ENCODE measurements at regions not wholly inside any gene's neighbourhood (a gene's known extent, or its start where the extent isn't known, plus 50 kb on each side); places are given as distances from the start of the nearest gene placed in this dataset.
"Not testable (repeated sequence)": the region's sequence is repeated elsewhere in the genome, so short reads cannot be mapped to it uniquely, and the experiment has no call there.

- DNase-seq: no peak
- H3K4me1 ChIP-seq (ENCODE audit: control insufficient read depth, insufficient read depth, low read length): no peaks in the 10 kb centered on the region
- intact Hi-C loops (cut with DNase I): no loop called here
- H3K27me3 ChIP-seq (ENCODE audit: control insufficient read depth, insufficient read depth): no peaks in the 10 kb centered on the region
- 92% methylated on average over 3 of the region's 3 CpGs for WGBS
- no peaks in the 10 kb centered on the region for H3K9me3 ChIP-seq (ENCODE audit: control insufficient read depth, low read length)
- no peak overlapping the region for H3K4me3 ChIP-seq (ENCODE audit: low read length)
- no peak for ATAC-seq
- no peak overlapping the region for H3K27ac ChIP-seq (ENCODE audit: low read length)
Measured at GRCh38 chr21:14903172-14903865, 161.5 kb downstream of the NRIP1 start.

- Histone ChIP-seq H3K27ac (ENCODE audit: low read length) (no peak overlapping the region), H3K9me3 (ENCODE audit: control insufficient read depth, low read length) (no peaks in the 10 kb centered on the region), H3K4me1 (ENCODE audit: control insufficient read depth, insufficient read depth, low read length) (no peaks in the 10 kb centered on the region), H3K4me3 (ENCODE audit: low read length) (no peak overlapping the region), H3K27me3 (ENCODE audit: control insufficient read depth, insufficient read depth) (no peaks in the 10 kb centered on the region)
- ATAC-seq (no peak), DNase-seq (no peak)
- WGBS: 96% methylated on average over 3 of the region's 3 CpGs
- intact Hi-C loops (cut with DNase I): no loop called here
Measured at GRCh38 chr21:14901482-14901958, 163.3 kb downstream of the NRIP1 start.

DNA sequence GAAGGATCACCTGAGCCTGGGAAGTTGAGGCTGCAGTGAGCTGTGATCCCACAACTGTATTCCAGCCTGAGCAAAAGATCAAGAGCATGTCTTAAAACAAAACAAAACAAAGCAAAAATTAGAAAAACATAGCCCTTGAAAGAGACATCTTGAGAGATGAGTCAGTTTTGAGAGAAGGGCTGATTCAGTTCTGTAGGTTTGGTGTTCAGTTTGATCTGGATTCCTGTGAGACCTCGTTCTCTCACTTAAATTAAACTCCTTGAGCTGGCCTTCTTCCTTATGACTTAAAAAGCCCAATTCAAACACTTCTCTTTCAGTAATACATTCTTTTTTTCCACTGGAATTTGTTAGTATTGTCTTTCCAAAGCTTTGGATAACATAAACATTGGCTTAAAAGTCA lies 164.2 kb downstream of the NRIP1 start:
- Histone ChIP-seq H3K9me3 (ENCODE audit: control insufficient read depth, low read length) (no peaks in the 10 kb centered on the region), H3K27ac (ENCODE audit: low read length) (no peak overlapping the region), H3K4me3 (ENCODE audit: low read length) (no peak overlapping the region), H3K4me1 (ENCODE audit: control insufficient read depth, insufficient read depth, low read length) (no peaks in the 10 kb centered on the region), H3K27me3 (ENCODE audit: control insufficient read depth, insufficient read depth) (no peaks in the 10 kb centered on the region)
- intact Hi-C loops (cut with DNase I): no loop called here
- DNase-seq (no peak), ATAC-seq (no peak)
- WGBS: 92% methylated on average over 1 of the region's 1 CpG

DNA sequence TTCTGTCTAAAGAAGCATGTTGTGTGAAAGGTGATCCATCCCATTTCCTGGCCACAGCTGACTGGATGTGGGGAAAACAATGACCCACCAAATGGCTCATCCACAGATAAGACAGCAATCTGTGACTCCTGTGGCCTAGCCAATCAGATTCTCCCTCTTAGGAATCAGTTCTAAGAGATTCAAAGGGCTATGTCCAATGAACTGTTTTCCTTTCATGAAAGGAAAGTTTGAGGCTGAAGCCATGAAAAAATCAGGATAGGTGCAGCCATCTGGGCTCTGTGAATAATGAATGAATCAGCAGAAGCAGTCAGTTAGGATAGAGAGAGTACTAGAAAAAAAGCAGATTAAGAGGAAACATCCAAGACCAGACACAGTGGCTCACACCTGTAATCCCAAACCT lies 164.7 kb downstream of the NRIP1 start:
- H3K4me1 ChIP-seq (ENCODE audit: control insufficient read depth, insufficient read depth, low read length): no peaks in the 10 kb centered on the region
- H3K4me3 ChIP-seq (ENCODE audit: low read length): no peak overlapping the region
- no peaks in the 10 kb centered on the region for H3K9me3 ChIP-seq (ENCODE audit: control insufficient read depth, low read length)
- no peak overlapping the region for H3K27ac ChIP-seq (ENCODE audit: low read length)
- intact Hi-C loops (cut with DNase I): no loop called here
- DNase-seq (no peak), ATAC-seq (no peak)
- no peaks in the 10 kb centered on the region for H3K27me3 ChIP-seq (ENCODE audit: control insufficient read depth, insufficient read depth)

DNA sequence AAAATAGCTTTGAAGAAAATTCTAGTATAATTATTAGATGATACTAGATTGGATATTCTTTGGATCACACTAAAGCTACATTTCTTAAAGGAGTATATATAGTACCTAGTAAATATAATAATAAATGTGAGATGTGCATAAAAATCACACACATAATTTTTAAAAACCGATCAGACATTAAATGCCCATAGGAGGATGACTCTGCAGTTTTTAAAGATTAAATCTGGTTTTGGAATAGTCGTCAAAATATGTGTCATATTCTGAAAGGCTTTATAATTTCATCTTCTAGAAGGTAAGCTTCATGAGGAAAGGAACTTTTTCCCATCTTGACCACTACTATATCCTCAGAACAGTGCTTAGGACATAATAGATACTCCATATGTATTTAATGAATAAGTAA lies 169.0 kb downstream of the NRIP1 start:
- no peak overlapping the region for H3K27ac ChIP-seq (ENCODE audit: low read length)
- intact Hi-C loops (cut with DNase I): no loop called here
- H3K4me1 ChIP-seq (ENCODE audit: control insufficient read depth, insufficient read depth, low read length): no peaks in the 10 kb centered on the region
- H3K9me3 ChIP-seq (ENCODE audit: control insufficient read depth, low read length): no peaks in the 10 kb centered on the region
- 90% methylated on average over 2 of the region's 2 CpGs for WGBS
- no peak for DNase-seq
- H3K4me3 ChIP-seq (ENCODE audit: low read length): no peak overlapping the region
- ATAC-seq: no peak
- no peaks in the 10 kb centered on the region for H3K27me3 ChIP-seq (ENCODE audit: control insufficient read depth, insufficient read depth)

DNA sequence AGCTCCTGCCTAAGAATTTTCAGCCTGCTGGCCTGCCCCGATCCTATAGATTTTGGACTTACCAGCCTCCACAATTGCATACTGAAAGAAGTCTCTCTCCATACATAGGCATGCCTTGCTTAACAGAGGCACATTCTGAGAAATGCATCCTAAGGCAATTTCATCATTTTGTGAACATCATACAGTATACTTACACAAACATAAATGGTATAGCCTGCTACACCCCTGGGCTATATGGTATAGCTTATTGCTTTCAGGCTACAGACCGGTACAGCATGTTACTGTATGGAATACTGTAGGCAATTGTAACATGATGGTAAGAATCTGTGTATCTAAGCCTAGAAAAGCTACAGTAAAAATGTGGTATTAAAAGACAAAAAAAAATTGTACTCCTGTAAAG lies 174.7 kb downstream of the NRIP1 start:
- WGBS: 95% methylated on average over 2 of the region's 2 CpGs
- ATAC-seq: no peak
- Histone ChIP-seq H3K27ac (ENCODE audit: low read length) (no peak overlapping the region), H3K9me3 (ENCODE audit: control insufficient read depth, low read length) (no peaks in the 10 kb centered on the region), H3K4me1 (ENCODE audit: control insufficient read depth, insufficient read depth, low read length) (no peaks in the 10 kb centered on the region), H3K4me3 (ENCODE audit: low read length) (no peak overlapping the region), H3K27me3 (ENCODE audit: control insufficient read depth, insufficient read depth) (no peaks in the 10 kb centered on the region)
- no peak for DNase-seq
- intact Hi-C loops (cut with DNase I): no loop called here

DNA sequence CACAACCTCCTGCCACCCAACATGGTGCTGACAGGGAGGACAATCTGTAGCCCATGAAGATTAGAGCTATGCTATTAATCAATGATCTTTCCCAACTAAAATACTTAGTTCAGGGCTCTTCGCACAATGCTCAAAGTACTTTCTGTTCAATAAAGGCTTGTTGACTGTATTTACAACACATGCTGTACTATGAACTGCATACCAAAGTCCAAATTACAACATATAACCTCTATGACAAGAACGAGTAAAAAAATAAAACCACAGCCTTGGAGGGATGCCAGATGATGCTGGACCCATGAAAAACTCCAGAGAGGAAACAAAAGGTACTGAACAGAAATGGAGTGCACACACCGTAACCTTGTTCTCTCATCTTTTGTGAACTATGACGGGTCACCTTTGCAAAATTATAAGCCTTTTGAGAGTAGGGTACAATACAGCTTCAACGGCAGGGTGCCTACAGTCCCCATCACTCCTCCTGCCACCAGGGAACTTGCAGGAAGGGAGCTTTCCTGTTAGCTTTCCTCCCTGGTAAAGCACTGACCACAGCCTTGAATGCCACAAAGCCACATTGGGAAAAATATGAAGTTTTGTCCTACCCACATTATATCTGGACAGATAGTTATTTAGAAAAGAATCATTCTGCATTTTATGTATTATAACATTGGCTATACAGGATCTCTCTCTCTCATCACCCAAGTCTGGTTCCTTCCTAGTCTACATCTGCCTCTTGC lies 175.6 kb downstream of the NRIP1 start:
- intact Hi-C loops (cut with DNase I): no loop called here
- ATAC-seq: no peak

DNA sequence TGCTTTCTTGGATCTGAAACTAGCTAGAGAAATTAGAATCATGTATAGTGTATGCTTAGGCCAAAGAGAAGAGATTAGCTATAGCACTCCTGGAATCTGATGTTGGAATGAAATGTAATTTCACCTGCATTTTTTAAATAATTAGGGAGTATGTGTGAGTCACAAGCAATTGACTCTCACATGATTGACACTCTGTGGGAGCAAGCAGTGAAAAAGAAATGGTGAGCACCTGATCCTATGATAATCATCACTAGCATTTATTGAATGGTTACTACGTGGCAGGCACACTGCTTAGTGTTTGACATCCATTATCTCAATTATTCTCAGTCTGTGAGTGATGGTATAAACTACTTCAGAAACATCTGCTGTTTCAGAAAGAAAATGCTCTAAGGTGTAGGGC lies 176.6 kb downstream of the NRIP1 start:
- Histone ChIP-seq H3K27me3 (ENCODE audit: control insufficient read depth, insufficient read depth) (no peaks in the 10 kb centered on the region), H3K4me1 (ENCODE audit: control insufficient read depth, insufficient read depth, low read length) (no peaks in the 10 kb centered on the region), H3K9me3 (ENCODE audit: control insufficient read depth, low read length) (no peaks in the 10 kb centered on the region), H3K27ac (ENCODE audit: low read length) (no peak overlapping the region), H3K4me3 (ENCODE audit: low read length) (no peak overlapping the region)
- no peak for DNase-seq
- intact Hi-C loops (cut with DNase I): no loop called here
- 58% methylated on average over 1 of the region's 1 CpG for WGBS
- ATAC-seq: no peak

More for the DNA sequence above, 175.6 kb downstream of the NRIP1 start:
- 69% methylated on average over 5 of the region's 5 CpGs for whole genome bisulfite sequencing
- Histone ChIP-seq H3K9me3 (ENCODE audit: control insufficient read depth, low read length) (no peaks in the 10 kb centered on the region), H3K4me3 (ENCODE audit: low read length) (no peak overlapping the region), H3K27me3 (ENCODE audit: control insufficient read depth, insufficient read depth) (no peaks in the 10 kb centered on the region), H3K4me1 (ENCODE audit: control insufficient read depth, insufficient read depth, low read length) (no peaks in the 10 kb centered on the region), H3K27ac (ENCODE audit: low read length) (no peak overlapping the region)
- DNase-seq: no peak

GRCh38 chr21:14886001-14886400 lies 178.8 kb downstream of the NRIP1 start:
- no peak overlapping the region for H3K27ac ChIP-seq (ENCODE audit: low read length)
- DNase-seq: no peak
- no peaks in the 10 kb centered on the region for H3K4me1 ChIP-seq (ENCODE audit: control insufficient read depth, insufficient read depth, low read length)
- no peaks in the 10 kb centered on the region for H3K9me3 ChIP-seq (ENCODE audit: control insufficient read depth, low read length)
- intact Hi-C loops (cut with DNase I): no loop called here
- 89% methylated on average over 1 of the region's 1 CpG for WGBS
- ATAC-seq: no peak
- no peaks in the 10 kb centered on the region for H3K27me3 ChIP-seq (ENCODE audit: control insufficient read depth, insufficient read depth)
- H3K4me3 ChIP-seq (ENCODE audit: low read length): no peak overlapping the region

DNA sequence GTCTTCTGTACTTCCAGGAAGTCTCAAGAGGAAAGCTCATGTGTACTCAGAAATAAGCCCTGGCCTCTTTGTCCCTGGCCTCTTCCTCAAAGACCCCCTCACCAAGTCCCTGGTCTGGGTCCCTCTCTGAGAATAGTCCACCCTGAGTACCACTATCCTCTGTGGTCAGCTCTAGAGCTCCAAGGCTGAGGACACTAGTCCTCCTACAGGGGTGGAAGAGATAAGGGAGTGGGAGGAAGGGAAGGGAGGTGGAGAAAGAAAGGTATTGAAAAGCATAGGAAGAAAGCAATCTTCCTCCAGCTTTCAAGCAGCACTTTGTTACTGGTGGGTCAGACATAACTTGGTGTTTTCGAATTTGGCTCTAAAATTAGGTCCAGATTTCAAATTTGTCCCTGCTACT lies 181.4 kb downstream of the NRIP1 start:
- intact Hi-C loops (cut with DNase I): no loop called here
- Histone ChIP-seq H3K27me3 (ENCODE audit: control insufficient read depth, insufficient read depth) (no peaks in the 10 kb centered on the region), H3K4me1 (ENCODE audit: control insufficient read depth, insufficient read depth, low read length) (no peaks in the 10 kb centered on the region), H3K4me3 (ENCODE audit: low read length) (no peak overlapping the region), H3K27ac (ENCODE audit: low read length) (no peak overlapping the region), H3K9me3 (ENCODE audit: control insufficient read depth, low read length) (no peaks in the 10 kb centered on the region)
- WGBS: 94% methylated on average over 1 of the region's 1 CpG
- ATAC-seq (no peak), DNase-seq (no peak)

GRCh38 chr21:14882545-14882944 lies 182.3 kb downstream of the NRIP1 start:
- intact Hi-C loops (cut with DNase I); H3K27me3 ChIP-seq (ENCODE audit: control insufficient read depth, insufficient read depth): not testable (repeated sequence)

More at GRCh38 chr21:14882545-14882944, 182.3 kb downstream of the NRIP1 start:
- DNase-seq; ATAC-seq; H3K27ac ChIP-seq (ENCODE audit: low read length); H3K9me3 ChIP-seq (ENCODE audit: control insufficient read depth, low read length); H3K4me3 ChIP-seq (ENCODE audit: low read length); H3K4me1 ChIP-seq (ENCODE audit: control insufficient read depth, insufficient read depth, low read length): not testable (repeated sequence)
- 86% methylated on average over 5 of the region's 5 CpGs for WGBS
